ENCODE measurements at regions not wholly inside any gene's neighbourhood (a gene's known extent, or its start where the extent isn't known, plus 50 kb on each side); places are given as distances from the start of the nearest gene placed in this dataset.
"Not testable (repeated sequence)": the region's sequence is repeated elsewhere in the genome, so short reads cannot be mapped to it uniquely, and the experiment has no call there.

GRCh38 chr13:64704121-64704649, 2526.0 kb downstream of the PCDH9 start:
- Histone ChIP-seq H3K27ac (no peak overlapping the region), H3K36me3 (no peaks in the 10 kb centered on the region), H3K4me1 (no peaks in the 10 kb centered on the region), H3K4me3 (replicated peaks in 1 of 3) (no peak overlapping the region), H3K27me3 (no peaks in the 10 kb centered on the region), H3K9me3 (no peaks in the 10 kb centered on the region)
- WGBS, 2 donors: 81 to 82% methylated on average over 6 of the region's 6 CpGs
- no peak for DNase-seq
- intact Hi-C loops (cut with DNase I): no loop called here
- TF ChIP-seq POLR2A (IDR thresholded peaks at IDR 0.05) (no peak), CTCF (IDR thresholded peaks at IDR 0.05) (no peak)

GRCh38 chr13:64697226-64697625, 2532.9 kb downstream of the PCDH9 start:
- Histone ChIP-seq H3K27me3 (no peaks in the 10 kb centered on the region), H3K9me3 (no peaks in the 10 kb centered on the region), H3K36me3 (no peaks in the 10 kb centered on the region), H3K27ac (no peak overlapping the region), H3K4me3 (replicated peaks in 1 of 3) (no peak overlapping the region), H3K4me1 (no peaks in the 10 kb centered on the region)
- DNase-seq: no peak
- TF ChIP-seq POLR2A (IDR thresholded peaks at IDR 0.05) (no peak), CTCF (IDR thresholded peaks at IDR 0.05) (no peak)
- 48 to 51% methylated on average over 2 of the region's 2 CpGs for WGBS, 2 donors
- intact Hi-C loops (cut with DNase I): no loop called here

- no peak for DNase-seq
- no peaks in the 10 kb centered on the region for H3K36me3 ChIP-seq
- no peak overlapping the region for H3K27ac ChIP-seq
- TF ChIP-seq CTCF (IDR thresholded peaks at IDR 0.05): no peak
- no peak for TF ChIP-seq POLR2A (IDR thresholded peaks at IDR 0.05)
- H3K4me3 ChIP-seq (replicated peaks in 1 of 3): no peak overlapping the region
- no peaks in the 10 kb centered on the region for H3K4me1 ChIP-seq
- intact Hi-C loops (cut with DNase I): no loop called here
- 88 to 93% methylated on average over 4 of the region's 4 CpGs for WGBS, 2 donors
- no peaks in the 10 kb centered on the region for H3K9me3 ChIP-seq
- no peaks in the 10 kb centered on the region for H3K27me3 ChIP-seq
Measured at GRCh38 chr13:64688893-64689677, 2541.1 kb downstream of the PCDH9 start.

GRCh38 chr13:64686536-64686935, 2543.6 kb downstream of the PCDH9 start:
- H3K27ac ChIP-seq; H3K27me3 ChIP-seq; H3K9me3 ChIP-seq; H3K4me3 ChIP-seq (replicated peaks in 1 of 3); intact Hi-C loops (cut with DNase I); DNase-seq; H3K4me1 ChIP-seq; H3K36me3 ChIP-seq: not testable (repeated sequence)
- WGBS, 2 donors: 88 to 91% methylated on average over 4 of the region's 4 CpGs

GRCh38 chr13:64684685-64685431, 2545.3 kb downstream of the PCDH9 start:
- TF ChIP-seq POLR2A (IDR thresholded peaks at IDR 0.05) (no peak), CTCF (IDR thresholded peaks at IDR 0.05) (no peak)
- no peak for DNase-seq
- Histone ChIP-seq H3K27me3 (no peaks in the 10 kb centered on the region), H3K36me3 (no peaks in the 10 kb centered on the region), H3K9me3 (no peaks in the 10 kb centered on the region), H3K4me1 (no peaks in the 10 kb centered on the region), H3K4me3 (replicated peaks in 1 of 3) (no peak overlapping the region), H3K27ac (no peak overlapping the region)
- intact Hi-C loops (cut with DNase I): no loop called here
- 62% methylated on average over 7 of the region's 7 CpGs for WGBS, 2 donors
